HepG2 (cell line): ENCODE measurements at regions not wholly inside any gene's neighbourhood (a gene's known extent, or its start where the extent isn't known, plus 50 kb on each side); places are given as distances from the start of the nearest gene placed in this dataset.

Experiments
- ATAC-seq: fragments of 200-7000 bp; cut with Tn5 transposase; 3 replicates; pipeline ENCODE4 v1.9.1; 2020; ENCODE audit warnings: mild to moderate bottlenecking, moderate library complexity
- BruUV-seq: library from RNA; stranded (reverse); fragments of 400-500 nt; replicated peaks from 2 replicates; lab custom pipeline; 2021; lab: Mats Ljungman, UMichigan
- CTCF ChIA-PET: fragments of 300-600 bp; formaldehyde crosslinking; extraction: SDS; loops from one replicate; lab custom pipeline; 2021; ENCODE audit warnings: low total read pairs, inconsistent platforms, low intra/inter-chr PET ratio; lab: Yijun Ruan, JAX
- POLR2A ChIA-PET: fragments of 350-600 bp; sonication (Branson Sonifier 250); formaldehyde crosslinking; loops from one replicate; lab custom pipeline; 2020; ENCODE audit warnings: antibody characterized with exemption, inconsistent platforms; lab: Yijun Ruan, JAX
- DNase-seq: peaks from one replicate; pipeline ENCODE4 v3.0.0-alpha.2; 2015; ENCODE audit warnings: low spot score
- FAIRE-seq: peaks from 3 replicates; lab custom pipeline; 2011; peaks lifted over from hg19 to GRCh38; lab: Jason Lieb, UNC
- H2AFZ ChIP-seq: one replicate; pipeline ENCODE4 v1.6.1; 2011; ENCODE audit warnings: low read length, inconsistent platforms
- H3K27ac ChIP-seq: fragments of 300-600 bp; 3 replicates; pipeline ENCODE4 v1.8.0; 2011; ENCODE audit warnings: mixed run types, mild to moderate bottlenecking, mixed read lengths, low read length, inconsistent platforms; ENCODE audit not compliant: insufficient read depth; ENCODE audit errors: extremely low read length
- H3K27me3 ChIP-seq, 2 experiments: fragments of 200-600 bp in 1 of 2; 2 replicates in 1 of 2; 3 replicates in 1 of 2; pipeline versions ENCODE4 v1.6.0 to v1.8.0; 2011; ENCODE audit warnings: low read length in 2 of 2, mild to moderate bottlenecking in 2 of 2, moderate library complexity in 2 of 2, inconsistent platforms in 1 of 2; ENCODE audit not compliant: insufficient read depth in 2 of 2, control insufficient read depth in 1 of 2
- H3K36me3 ChIP-seq, 2 experiments: fragments of 200-600 bp in 1 of 2; replicated peaks in 1 of 2; 2 replicates in 1 of 2; 3 replicates in 1 of 2; pipeline versions ENCODE4 v1.5.1 to v1.8.0; 2011; ENCODE audit warnings: low read length in 2 of 2, inconsistent platforms in 1 of 2; ENCODE audit not compliant: insufficient read depth in 2 of 2, control insufficient read depth in 1 of 2
- H3K4me1 ChIP-seq: 2 replicates; pipeline ENCODE4 v1.5.1; 2012; ENCODE audit warnings: low read length, inconsistent platforms; ENCODE audit not compliant: insufficient read depth
- H3K4me2 ChIP-seq: 2 replicates; pipeline ENCODE4 v1.6.0; 2011; ENCODE audit warnings: low read depth, low read length, inconsistent platforms
- H3K4me3 ChIP-seq, 3 experiments: fragments of 200-600 bp in 1 of 3; sonication (generic), shearing (Covaris generic) in 1 of 3; replicated peaks in 1 of 3; 2 replicates each; pipeline ENCODE4 v1.5.1; 2011 to 2016; ENCODE audit warnings: low read length in 3 of 3, inconsistent platforms in 2 of 3, low read depth in 2 of 3, mild to moderate bottlenecking in 2 of 3, control low read depth in 1 of 3, mixed read lengths in 1 of 3; ENCODE audit not compliant: insufficient read depth in 1 of 3
- H3K79me2 ChIP-seq: one replicate; pipeline ENCODE4 v1.6.1; 2011; ENCODE audit warnings: low read length, inconsistent platforms; ENCODE audit not compliant: insufficient read depth
- H3K9ac ChIP-seq: 2 replicates; pipeline ENCODE4 v1.6.0; 2011; ENCODE audit warnings: mild to moderate bottlenecking, low read depth, low read length, inconsistent platforms; ENCODE audit not compliant: insufficient read depth
- H3K9me3 ChIP-seq: 2 replicates; pipeline ENCODE4 v1.5.1; 2012; ENCODE audit warnings: mild to moderate bottlenecking, low read length
- H4K20me1 ChIP-seq: 2 replicates; pipeline ENCODE4 v1.6.0; 2011; ENCODE audit warnings: inconsistent platforms, mild to moderate bottlenecking, low read length, moderate library complexity; ENCODE audit not compliant: insufficient read depth
- CEBPB ChIP-seq: IDR thresholded peaks from 2 replicates; pipeline ENCODE4 v1.6.1; 2011; ENCODE audit warnings: low read depth, low read length, improper control_type of control experiment, borderline replicate concordance
- GATAD1 ChIP-seq: IDR thresholded peaks from 2 replicates; pipeline ENCODE4 v1.6.1; 2016; ENCODE audit warnings: missing genetic modification reagents, missing compliant biosample characterization
- MXI1 ChIP-seq: IDR thresholded peaks from 3 replicates; pipeline ENCODE4 v1.6.1; 2012; ENCODE audit warnings: low read depth, low read length, inconsistent platforms, borderline replicate concordance
- WGBS: methylation state at CpG from one replicate; pipeline ENCODE4 v1.1.6; 2017; ENCODE audit warnings: low lambda C conversion rate; 5-methylcytosine and 5-hydroxymethylcytosine counted together
- in situ Hi-C: cut with HindIII; loops from 2 replicates; pipeline ENCODE4 v1.10.0; 2017; ENCODE audit warnings: low pct_unique_long_range_greater_than_20kb; ENCODE audit not compliant: extremely low pct_ligation_motif_present
- intact Hi-C: fragments of 100-400 bp; cut with micrococcal nuclease; formaldehyde crosslinking; loops from one replicate; pipeline ENCODE4 v1.10.0; 2022; ENCODE audit not compliant: unreplicated experiment

DNA sequence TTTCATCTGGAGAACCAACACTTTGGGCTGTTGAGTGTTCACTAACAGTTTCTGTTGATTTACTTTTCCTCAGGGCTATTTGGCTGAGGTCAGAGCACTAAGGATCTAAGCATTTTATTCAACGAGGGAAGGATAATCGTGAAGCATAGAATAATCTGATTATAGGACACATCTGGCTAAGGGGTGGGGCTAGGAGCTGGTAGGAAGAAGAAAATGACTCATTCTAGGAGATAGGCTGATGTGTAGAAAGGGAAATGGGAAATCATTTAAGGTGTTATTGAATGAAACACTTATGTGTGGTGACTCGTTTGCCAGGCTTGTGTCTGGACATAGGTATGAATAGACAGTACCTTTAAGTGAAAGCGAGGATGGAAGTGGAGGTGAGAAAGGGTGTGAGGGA lies 167.2 kb downstream of the ETNK1 start:
- POLR2A ChIA-PET: no interaction called here
- no peak for ATAC-seq
- intact Hi-C loops: no loop called here

DNA sequence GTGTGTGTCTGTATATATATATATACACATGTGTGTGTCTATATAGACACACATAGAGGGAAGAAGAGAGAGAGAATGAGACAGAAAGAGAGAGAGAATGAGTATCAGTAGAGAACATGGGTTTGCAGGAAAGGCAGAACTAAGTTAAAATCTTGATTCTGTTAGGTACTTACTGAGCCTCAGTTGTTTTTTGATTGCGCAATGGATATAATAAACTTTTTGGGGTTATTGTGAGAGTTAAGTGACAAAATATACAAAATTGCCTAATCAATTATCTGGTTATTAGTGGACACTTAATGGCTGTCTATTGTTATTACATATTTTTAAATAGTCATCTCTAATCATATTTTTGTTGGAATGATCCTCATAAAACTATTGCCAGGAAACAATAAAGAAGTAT lies 169.0 kb downstream of the ETNK1 start:
- no peaks in the 10 kb centered on the region for H3K9me3 ChIP-seq
- ChIA-PET CTCF (no interaction called here), POLR2A (no interaction called here)
- no peaks in the 10 kb centered on the region for H4K20me1 ChIP-seq
- no peak overlapping the region for H2AFZ ChIP-seq
- ATAC-seq: no peak
- H3K4me3 ChIP-seq: no peak overlapping the region
- in situ Hi-C loops: no loop called here
- no peaks in the 10 kb centered on the region for H3K36me3 ChIP-seq
- H3K79me2 ChIP-seq: no peaks in the 10 kb centered on the region
- intact Hi-C loops: no loop called here
- no peak for FAIRE-seq
- no peak overlapping the region for H3K27ac ChIP-seq
- BruUV-seq: no TSS peak
- 93% methylated on average over 1 of the region's 1 CpG for WGBS
- TF ChIP-seq GATAD1 (no peak), CEBPB (peak; percentile 88)
- no peak overlapping the region for H3K4me2 ChIP-seq
- H3K27me3 ChIP-seq: no peaks in the 10 kb centered on the region
- H3K4me1 ChIP-seq: no peaks in the 10 kb centered on the region
- H3K9ac ChIP-seq: no peak overlapping the region
- DNase-seq: no peak

More for the DNA sequence above, 167.2 kb downstream of the ETNK1 start:
- Histone ChIP-seq H3K9me3 (no peaks in the 10 kb centered on the region), H3K4me2 (no peak overlapping the region), H3K4me3 (no peak overlapping the region), H3K27me3 (no peaks in the 10 kb centered on the region), H3K36me3 (no peaks in the 10 kb centered on the region), H3K27ac (no peak overlapping the region), H3K4me1 (no peaks in the 10 kb centered on the region), H2AFZ (no peak overlapping the region), H3K9ac (no peak overlapping the region), H4K20me1 (no peaks in the 10 kb centered on the region), H3K79me2 (no peaks in the 10 kb centered on the region)
- FAIRE-seq (no peak), DNase-seq (no peak)
- no peak for TF ChIP-seq MXI1
- in situ Hi-C loops: no loop called here
- BruUV-seq: no TSS peak
- CTCF ChIA-PET: no interaction called here
- under 1% methylated on average over 4 of the region's 4 CpGs for WGBS
